ENCODE measurements at regions not wholly inside any gene's neighbourhood (a gene's known extent, or its start where the extent isn't known, plus 50 kb on each side); places are given as distances from the start of the nearest gene placed in this dataset.
"Not testable (repeated sequence)": the region's sequence is repeated elsewhere in the genome, so short reads cannot be mapped to it uniquely, and the experiment has no call there.

GRCh38 chr14:27890259-27890658, 876.3 kb upstream of the FOXG1 start:
- H3K36me3 ChIP-seq (replicated peaks in 1 of 2; ENCODE audit: control extremely low read depth in 1 of 2, control insufficient read depth in 1 of 2, extremely low read depth in 1 of 2, insufficient read depth in 2 of 2, low read length in 1 of 2) = no peaks in the 10 kb centered on the region
- H3K27ac ChIP-seq (ENCODE audit: low read length in 2 of 2) = no peak overlapping the region
- no peak overlapping the region for H3K4me3 Mint-ChIP-seq
- no peaks in the 10 kb centered on the region for H3K4me1 ChIP-seq (ENCODE audit: control insufficient read depth in 2 of 2, insufficient read depth in 2 of 2, low read length in 2 of 2)
- no peaks in the 10 kb centered on the region for H3K27me3 Mint-ChIP-seq
- no peak for ATAC-seq (ENCODE audit: low read depth)
- H3K27me3 ChIP-seq (replicated peaks in 1 of 4; ENCODE audit: control extremely low read depth in 1 of 4, control insufficient read depth in 3 of 4, insufficient read depth in 4 of 4, low read length in 3 of 4) = no peaks in the 10 kb centered on the region
- intact Hi-C loops (cut with micrococcal nuclease) = no loop called here
- WGBS (ENCODE audit: insufficient coverage) = 50% methylated on average over 1 of the region's 3 CpGs
- H3K4me1 Mint-ChIP-seq = no peaks in the 10 kb centered on the region
- H3K4me3 ChIP-seq (ENCODE audit: control extremely low read depth in 1 of 5, extremely low read depth in 1 of 5, insufficient read depth in 1 of 5, low read depth in 2 of 5, low read length in 4 of 5) = no peak overlapping the region
- peaks cover 5% of the 10 kb centered on the region for H3K9me3 Mint-ChIP-seq (ENCODE audit: insufficient read depth)
- no peak for TF ChIP-seq EZH2 (IDR thresholded peaks at IDR 0.05; ENCODE audit: borderline replicate concordance, insufficient read depth, low read depth, low read length, poor library complexity, severe bottlenecking)
- TF ChIP-seq CTCF (IDR thresholded peaks at IDR 0.05) = no peak
- H3K79me2 ChIP-seq (ENCODE audit: control insufficient read depth, insufficient read depth, low read length) = no peaks in the 10 kb centered on the region
- H4K20me1 ChIP-seq (ENCODE audit: control insufficient read depth, insufficient read depth, low read length, poor library complexity, severe bottlenecking) = no peaks in the 10 kb centered on the region
- no peaks in the 10 kb centered on the region for H3K9me3 ChIP-seq (ENCODE audit: control extremely low read depth in 1 of 3, control insufficient read depth in 2 of 3, insufficient read depth in 1 of 3, low read length in 2 of 3)
- H2AFZ ChIP-seq (ENCODE audit: insufficient read depth, low read depth, low read length, poor library complexity, severe bottlenecking) = no peak overlapping the region
- ChIA-PET POLR2A (no interaction called here), CTCF (no interaction called here)
- H3K9ac ChIP-seq (ENCODE audit: low read length) = no peak overlapping the region
- no peak overlapping the region for H3K27ac Mint-ChIP-seq
- no peak for DNase-seq
- no peak overlapping the region for H3K4me2 ChIP-seq (replicated peaks; ENCODE audit: low read depth, low read length, poor library complexity, severe bottlenecking)

DNA sequence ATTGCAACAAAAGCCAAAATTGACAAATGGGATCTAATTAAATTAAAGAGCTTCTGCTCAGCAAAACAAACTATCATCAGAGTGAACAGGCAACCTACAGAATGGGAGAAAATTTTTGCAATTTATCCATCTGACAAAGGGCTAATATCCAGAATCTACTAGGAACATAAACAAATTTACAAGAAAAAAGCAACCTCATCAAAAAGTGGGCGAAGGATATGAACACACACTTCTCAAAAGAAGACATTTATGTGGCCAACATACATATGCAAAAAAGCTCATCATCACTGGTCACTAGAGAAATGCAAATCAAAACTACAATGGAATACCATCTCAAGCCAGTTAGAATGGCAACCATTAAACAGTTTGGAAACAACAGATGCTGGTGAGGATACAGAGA, 858.1 kb upstream of the FOXG1 start:
- DNase-seq; POLR2A ChIA-PET; H3K4me1 Mint-ChIP-seq; H3K9me3 ChIP-seq (ENCODE audit: control extremely low read depth in 1 of 3, control insufficient read depth in 2 of 3, insufficient read depth in 1 of 3, low read length in 2 of 3); H4K20me1 ChIP-seq (ENCODE audit: control insufficient read depth, insufficient read depth, low read length, poor library complexity, severe bottlenecking); H3K36me3 ChIP-seq (replicated peaks in 1 of 2; ENCODE audit: control extremely low read depth in 1 of 2, control insufficient read depth in 1 of 2, extremely low read depth in 1 of 2, insufficient read depth in 2 of 2, low read length in 1 of 2); H3K27me3 ChIP-seq (replicated peaks in 1 of 4; ENCODE audit: control extremely low read depth in 1 of 4, control insufficient read depth in 3 of 4, insufficient read depth in 4 of 4, low read length in 3 of 4); intact Hi-C loops (cut with micrococcal nuclease); H3K79me2 ChIP-seq (ENCODE audit: control insufficient read depth, insufficient read depth, low read length); H3K9ac ChIP-seq (ENCODE audit: low read length); CTCF ChIA-PET; H3K27ac ChIP-seq (ENCODE audit: low read length in 2 of 2); H3K27me3 Mint-ChIP-seq; H3K4me3 ChIP-seq (ENCODE audit: control extremely low read depth in 1 of 5, extremely low read depth in 1 of 5, insufficient read depth in 1 of 5, low read depth in 2 of 5, low read length in 4 of 5); H3K4me1 ChIP-seq (ENCODE audit: control insufficient read depth in 2 of 2, insufficient read depth in 2 of 2, low read length in 2 of 2); H3K4me3 Mint-ChIP-seq; H2AFZ ChIP-seq (ENCODE audit: insufficient read depth, low read depth, low read length, poor library complexity, severe bottlenecking); H3K9me3 Mint-ChIP-seq (ENCODE audit: insufficient read depth); ATAC-seq (ENCODE audit: low read depth); H3K4me2 ChIP-seq (replicated peaks; ENCODE audit: low read depth, low read length, poor library complexity, severe bottlenecking); H3K27ac Mint-ChIP-seq: not testable (repeated sequence)
- WGBS (ENCODE audit: insufficient coverage) = 83% methylated on average over 1 of the region's 1 CpG
